HEK293 (cell line): ENCODE measurements at regions not wholly inside any gene's neighbourhood (a gene's known extent, or its start where the extent isn't known, plus 50 kb on each side); places are given as distances from the start of the nearest gene placed in this dataset.

Source experiments
- REPIN1 ChIP-seq: fragments of 450-650 bp; formaldehyde crosslinking; IDR thresholded peaks from 2 replicates; pipeline ENCODE4 v1.5.1; 2017; ENCODE audit warnings: missing biosample characterization, missing genetic modification characterization, low read depth
- ZBTB26 ChIP-seq: fragments of 450-650 bp; formaldehyde crosslinking; optimal IDR thresholded peaks from 2 replicates; pipeline ENCODE3; 2016; ENCODE audit warnings: missing biosample characterization, mild to moderate bottlenecking, missing genetic modification characterization
- ZNF121 ChIP-seq: fragments of 450-650 bp; formaldehyde crosslinking; IDR thresholded peaks from 2 replicates; pipeline ENCODE4 v1.5.1; 2016; ENCODE audit warnings: missing biosample characterization, missing genetic modification characterization
- ZNF311 ChIP-seq: fragments of 450-650 bp; formaldehyde crosslinking; IDR thresholded peaks from 2 replicates; pipeline ENCODE4 v1.5.1; 2017; ENCODE audit warnings: missing biosample characterization, missing genetic modification characterization, borderline replicate concordance
- ZNF335 ChIP-seq: fragments of 450-650 bp; formaldehyde crosslinking; conservative IDR thresholded peaks from 2 replicates; pipeline ENCODE4 v1.5.1; 2016; ENCODE audit warnings: missing biosample characterization, missing genetic modification characterization
- ZNF777 ChIP-seq: fragments of 450-650 bp; formaldehyde crosslinking; IDR thresholded peaks from 2 replicates; pipeline ENCODE4 v1.5.1; 2017; ENCODE audit warnings: missing biosample characterization, missing genetic modification characterization, borderline replicate concordance
- TF ChIP-seq, protein P1 (sequence below): fragments of 450-650 bp; formaldehyde crosslinking; IDR thresholded peaks from 2 replicates; pipeline ENCODE4 v1.5.1; 2016; ENCODE audit warnings: missing biosample characterization, missing genetic modification characterization
- TF ChIP-seq, protein P2 (sequence below): fragments of 450-650 bp; formaldehyde crosslinking; IDR thresholded peaks from 2 replicates; pipeline ENCODE4 v1.5.1; 2016; ENCODE audit warnings: missing biosample characterization, missing genetic modification characterization

- TF ChIP-seq ZNF121 (tag by site-specific recombination) (no peak), ZNF335 (tag by site-specific recombination) (no peak), REPIN1 (no peak), ZBTB26 (tag by site-specific recombination) (no peak), ZNF311 (tag by site-specific recombination) (no peak), ZNF777 (tag by site-specific recombination) (no peak)
- TF ChIP-seq, protein P1, sequence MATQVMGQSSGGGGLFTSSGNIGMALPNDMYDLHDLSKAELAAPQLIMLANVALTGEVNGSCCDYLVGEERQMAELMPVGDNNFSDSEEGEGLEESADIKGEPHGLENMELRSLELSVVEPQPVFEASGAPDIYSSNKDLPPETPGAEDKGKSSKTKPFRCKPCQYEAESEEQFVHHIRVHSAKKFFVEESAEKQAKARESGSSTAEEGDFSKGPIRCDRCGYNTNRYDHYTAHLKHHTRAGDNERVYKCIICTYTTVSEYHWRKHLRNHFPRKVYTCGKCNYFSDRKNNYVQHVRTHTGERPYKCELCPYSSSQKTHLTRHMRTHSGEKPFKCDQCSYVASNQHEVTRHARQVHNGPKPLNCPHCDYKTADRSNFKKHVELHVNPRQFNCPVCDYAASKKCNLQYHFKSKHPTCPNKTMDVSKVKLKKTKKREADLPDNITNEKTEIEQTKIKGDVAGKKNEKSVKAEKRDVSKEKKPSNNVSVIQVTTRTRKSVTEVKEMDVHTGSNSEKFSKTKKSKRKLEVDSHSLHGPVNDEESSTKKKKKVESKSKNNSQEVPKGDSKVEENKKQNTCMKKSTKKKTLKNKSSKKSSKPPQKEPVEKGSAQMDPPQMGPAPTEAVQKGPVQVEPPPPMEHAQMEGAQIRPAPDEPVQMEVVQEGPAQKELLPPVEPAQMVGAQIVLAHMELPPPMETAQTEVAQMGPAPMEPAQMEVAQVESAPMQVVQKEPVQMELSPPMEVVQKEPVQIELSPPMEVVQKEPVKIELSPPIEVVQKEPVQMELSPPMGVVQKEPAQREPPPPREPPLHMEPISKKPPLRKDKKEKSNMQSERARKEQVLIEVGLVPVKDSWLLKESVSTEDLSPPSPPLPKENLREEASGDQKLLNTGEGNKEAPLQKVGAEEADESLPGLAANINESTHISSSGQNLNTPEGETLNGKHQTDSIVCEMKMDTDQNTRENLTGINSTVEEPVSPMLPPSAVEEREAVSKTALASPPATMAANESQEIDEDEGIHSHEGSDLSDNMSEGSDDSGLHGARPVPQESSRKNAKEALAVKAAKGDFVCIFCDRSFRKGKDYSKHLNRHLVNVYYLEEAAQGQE (tag by site-specific recombination): no peak
- TF ChIP-seq, protein P2, sequence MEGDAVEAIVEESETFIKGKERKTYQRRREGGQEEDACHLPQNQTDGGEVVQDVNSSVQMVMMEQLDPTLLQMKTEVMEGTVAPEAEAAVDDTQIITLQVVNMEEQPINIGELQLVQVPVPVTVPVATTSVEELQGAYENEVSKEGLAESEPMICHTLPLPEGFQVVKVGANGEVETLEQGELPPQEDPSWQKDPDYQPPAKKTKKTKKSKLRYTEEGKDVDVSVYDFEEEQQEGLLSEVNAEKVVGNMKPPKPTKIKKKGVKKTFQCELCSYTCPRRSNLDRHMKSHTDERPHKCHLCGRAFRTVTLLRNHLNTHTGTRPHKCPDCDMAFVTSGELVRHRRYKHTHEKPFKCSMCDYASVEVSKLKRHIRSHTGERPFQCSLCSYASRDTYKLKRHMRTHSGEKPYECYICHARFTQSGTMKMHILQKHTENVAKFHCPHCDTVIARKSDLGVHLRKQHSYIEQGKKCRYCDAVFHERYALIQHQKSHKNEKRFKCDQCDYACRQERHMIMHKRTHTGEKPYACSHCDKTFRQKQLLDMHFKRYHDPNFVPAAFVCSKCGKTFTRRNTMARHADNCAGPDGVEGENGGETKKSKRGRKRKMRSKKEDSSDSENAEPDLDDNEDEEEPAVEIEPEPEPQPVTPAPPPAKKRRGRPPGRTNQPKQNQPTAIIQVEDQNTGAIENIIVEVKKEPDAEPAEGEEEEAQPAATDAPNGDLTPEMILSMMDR (tag by site-specific recombination): no peak
These were observed 139.0 kb upstream of the FZD8 start for GRCh38 chr10:35780970-35781642.
